SK-N-SH treated with all-trans-retinoic acid at 6 μM for 48 hours (cell line): ENCODE measurements at regions not wholly inside any gene's neighbourhood (a gene's known extent, or its start where the extent isn't known, plus 50 kb on each side); places are given as distances from the start of the nearest gene placed in this dataset.

Experiments used
- CSDC2 ChIP-seq: fragments of 250-450 bp; sonication (Bioruptor Pico); IDR thresholded peaks from 2 replicates; pipeline ENCODE4 v1.5.0; 2020; ENCODE audit warnings: mild to moderate bottlenecking, moderate library complexity
- ESRRG ChIP-seq: fragments of 250-450 bp; sonication (Bioruptor Pico); IDR thresholded peaks from 2 replicates; pipeline ENCODE4 v1.6.1; 2021; ENCODE audit warnings: mild to moderate bottlenecking
- ISL1 ChIP-seq: fragments of 250-450 bp; sonication (Bioruptor Pico); IDR thresholded peaks from 2 replicates; pipeline ENCODE4 v2.1.2; 2022; ENCODE audit warnings: mild to moderate bottlenecking, moderate library complexity
- OSR1 ChIP-seq: fragments of 250-450 bp; sonication (Bioruptor Pico); IDR thresholded peaks from 2 replicates; pipeline ENCODE4 v1.8.0; 2022; ENCODE audit warnings: moderate library complexity, mild to moderate bottlenecking, inconsistent platforms
- PATZ1 ChIP-seq: fragments of 250-450 bp; sonication (Bioruptor Pico); IDR thresholded peaks from 2 replicates; pipeline ENCODE4 v1.8.0; 2020; ENCODE audit warnings: mild to moderate bottlenecking, moderate library complexity, borderline replicate concordance
- RARB ChIP-seq: fragments of 250-450 bp; sonication (Bioruptor Pico); IDR thresholded peaks from 2 replicates; pipeline ENCODE4 v1.8.0; 2021; ENCODE audit warnings: mild to moderate bottlenecking, moderate library complexity
- TCF4 ChIP-seq: fragments of 250-450 bp; sonication (Bioruptor Pico); IDR thresholded peaks from 2 replicates; pipeline ENCODE4 v1.8.0; 2021; ENCODE audit warnings: mild to moderate bottlenecking, moderate library complexity, borderline replicate concordance
- TOX ChIP-seq: fragments of 250-450 bp; sonication (Bioruptor Pico); IDR thresholded peaks from 2 replicates; pipeline ENCODE4 v1.8.0; 2021; ENCODE audit warnings: mild to moderate bottlenecking, moderate library complexity, borderline replicate concordance
- ZC3H10 ChIP-seq: fragments of 250-450 bp; sonication (Bioruptor Pico); IDR thresholded peaks from 2 replicates; pipeline ENCODE4 v1.5.1; 2021; ENCODE audit warnings: mild to moderate bottlenecking, moderate library complexity
- ZFP3 ChIP-seq: fragments of 250-450 bp; sonication (Bioruptor Pico); IDR thresholded peaks from 2 replicates; pipeline ENCODE4 v1.5.0; 2020; ENCODE audit warnings: mild to moderate bottlenecking, moderate library complexity
- ZNF70 ChIP-seq: fragments of 450-650 bp; formaldehyde crosslinking; IDR thresholded peaks from 2 replicates; pipeline ENCODE4 v1.5.0; 2020; ENCODE audit warnings: mild to moderate bottlenecking, moderate library complexity
- ZNF8 ChIP-seq: fragments of 450-650 bp; formaldehyde crosslinking; IDR thresholded peaks from 2 replicates; pipeline ENCODE4 v1.5.0; 2020; ENCODE audit warnings: mild to moderate bottlenecking, moderate library complexity
- TF ChIP-seq, protein P1 (sequence below): fragments of 250-450 bp; sonication (Bioruptor Pico); IDR thresholded peaks from 2 replicates; pipeline ENCODE4 v1.5.1; 2020; ENCODE audit warnings: low read depth, mild to moderate bottlenecking, moderate library complexity
- TF ChIP-seq, protein P2 (sequence below): fragments of 250-450 bp; sonication (Bioruptor Pico); IDR thresholded peaks from 2 replicates; pipeline ENCODE4 v1.5.0; 2020; ENCODE audit warnings: mild to moderate bottlenecking, moderate library complexity

- TF ChIP-seq ZNF70 (CRISPR knock-in tag) (no peak), TCF4 (CRISPR knock-in tag) (no peak), RARB (CRISPR knock-in tag) (no peak), OSR1 (CRISPR knock-in tag) (no peak), PATZ1 (CRISPR knock-in tag) (no peak), ZFP3 (no peak), CSDC2 (no peak), ZNF8 (CRISPR knock-in tag) (no peak), ESRRG (no peak), ZC3H10 (no peak), ISL1 (CRISPR knock-in tag) (no peak), TOX (no peak)
- TF ChIP-seq, protein P1, sequence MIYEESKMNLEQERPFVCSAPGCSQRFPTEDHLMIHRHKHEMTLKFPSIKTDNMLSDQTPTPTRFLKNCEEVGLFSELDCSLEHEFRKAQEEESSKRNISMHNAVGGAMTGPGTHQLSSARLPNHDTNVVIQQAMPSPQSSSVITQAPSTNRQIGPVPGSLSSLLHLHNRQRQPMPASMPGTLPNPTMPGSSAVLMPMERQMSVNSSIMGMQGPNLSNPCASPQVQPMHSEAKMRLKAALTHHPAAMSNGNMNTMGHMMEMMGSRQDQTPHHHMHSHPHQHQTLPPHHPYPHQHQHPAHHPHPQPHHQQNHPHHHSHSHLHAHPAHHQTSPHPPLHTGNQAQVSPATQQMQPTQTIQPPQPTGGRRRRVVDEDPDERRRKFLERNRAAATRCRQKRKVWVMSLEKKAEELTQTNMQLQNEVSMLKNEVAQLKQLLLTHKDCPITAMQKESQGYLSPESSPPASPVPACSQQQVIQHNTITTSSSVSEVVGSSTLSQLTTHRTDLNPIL (CRISPR knock-in tag) = no peak
- TF ChIP-seq, protein P2, sequence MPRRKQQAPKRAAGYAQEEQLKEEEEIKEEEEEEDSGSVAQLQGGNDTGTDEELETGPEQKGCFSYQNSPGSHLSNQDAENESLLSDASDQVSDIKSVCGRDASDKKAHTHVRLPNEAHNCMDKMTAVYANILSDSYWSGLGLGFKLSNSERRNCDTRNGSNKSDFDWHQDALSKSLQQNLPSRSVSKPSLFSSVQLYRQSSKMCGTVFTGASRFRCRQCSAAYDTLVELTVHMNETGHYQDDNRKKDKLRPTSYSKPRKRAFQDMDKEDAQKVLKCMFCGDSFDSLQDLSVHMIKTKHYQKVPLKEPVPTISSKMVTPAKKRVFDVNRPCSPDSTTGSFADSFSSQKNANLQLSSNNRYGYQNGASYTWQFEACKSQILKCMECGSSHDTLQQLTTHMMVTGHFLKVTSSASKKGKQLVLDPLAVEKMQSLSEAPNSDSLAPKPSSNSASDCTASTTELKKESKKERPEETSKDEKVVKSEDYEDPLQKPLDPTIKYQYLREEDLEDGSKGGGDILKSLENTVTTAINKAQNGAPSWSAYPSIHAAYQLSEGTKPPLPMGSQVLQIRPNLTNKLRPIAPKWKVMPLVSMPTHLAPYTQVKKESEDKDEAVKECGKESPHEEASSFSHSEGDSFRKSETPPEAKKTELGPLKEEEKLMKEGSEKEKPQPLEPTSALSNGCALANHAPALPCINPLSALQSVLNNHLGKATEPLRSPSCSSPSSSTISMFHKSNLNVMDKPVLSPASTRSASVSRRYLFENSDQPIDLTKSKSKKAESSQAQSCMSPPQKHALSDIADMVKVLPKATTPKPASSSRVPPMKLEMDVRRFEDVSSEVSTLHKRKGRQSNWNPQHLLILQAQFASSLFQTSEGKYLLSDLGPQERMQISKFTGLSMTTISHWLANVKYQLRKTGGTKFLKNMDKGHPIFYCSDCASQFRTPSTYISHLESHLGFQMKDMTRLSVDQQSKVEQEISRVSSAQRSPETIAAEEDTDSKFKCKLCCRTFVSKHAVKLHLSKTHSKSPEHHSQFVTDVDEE (CRISPR knock-in tag) = no peak
Observed at GRCh38 chr4:188624370-188624769, 485.1 kb downstream of the TRIML1 start.
